Fibroblast of the aortic adventitia (primary cell): ENCODE measurements at regions not wholly inside any gene's neighbourhood (a gene's known extent, or its start where the extent isn't known, plus 50 kb on each side); places are given as distances from the start of the nearest gene placed in this dataset.

Source experiments
- DNase-seq: peaks from one replicate; pipeline ENCODE4 v3.0.0-alpha.2; 2010; ENCODE audit warnings: low read depth
- H3K4me3 ChIP-seq: 2 replicates; pipeline ENCODE4 v1.5.1; 2011; ENCODE audit warnings: low read depth, mild to moderate bottlenecking, control low read depth, low read length, moderate library complexity
- CTCF ChIP-seq: IDR thresholded peaks from 2 replicates; pipeline ENCODE4 v1.5.1; 2011; ENCODE audit warnings: mild to moderate bottlenecking, low read length, control low read depth, inconsistent platforms; ENCODE audit not compliant: insufficient read depth

GRCh38 chr3:167899093-167899492 is 163.6 kb downstream of the SERPINI1 start:
- TF ChIP-seq CTCF = no peak
- DNase-seq = no peak
- no peak overlapping the region for H3K4me3 ChIP-seq

DNA sequence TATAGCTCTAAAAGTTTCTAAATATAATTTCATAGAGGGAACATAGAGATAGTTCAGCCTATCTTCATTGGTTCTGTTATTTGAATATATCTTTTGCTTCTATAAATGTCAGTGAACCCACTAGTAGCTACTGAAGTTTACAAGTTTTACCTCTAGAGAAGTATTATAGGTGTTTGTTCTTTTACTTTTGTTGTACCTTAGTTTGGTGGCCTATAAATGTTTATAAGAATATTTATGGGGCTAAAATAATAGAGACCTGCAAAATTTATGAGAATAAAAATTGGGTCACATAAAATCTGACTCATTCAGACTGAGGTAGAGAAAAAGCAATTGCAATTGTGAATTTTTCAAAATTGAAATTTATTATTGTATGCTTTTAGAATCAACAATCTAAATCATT is 162.6 kb downstream of the SERPINI1 start:
- no peak for DNase-seq
- TF ChIP-seq CTCF = no peak
- H3K4me3 ChIP-seq = no peak overlapping the region

GRCh38 chr3:167895684-167896083 is 160.2 kb downstream of the SERPINI1 start:
- no peak overlapping the region for H3K4me3 ChIP-seq
- no peak for DNase-seq
- no peak for TF ChIP-seq CTCF

DNA sequence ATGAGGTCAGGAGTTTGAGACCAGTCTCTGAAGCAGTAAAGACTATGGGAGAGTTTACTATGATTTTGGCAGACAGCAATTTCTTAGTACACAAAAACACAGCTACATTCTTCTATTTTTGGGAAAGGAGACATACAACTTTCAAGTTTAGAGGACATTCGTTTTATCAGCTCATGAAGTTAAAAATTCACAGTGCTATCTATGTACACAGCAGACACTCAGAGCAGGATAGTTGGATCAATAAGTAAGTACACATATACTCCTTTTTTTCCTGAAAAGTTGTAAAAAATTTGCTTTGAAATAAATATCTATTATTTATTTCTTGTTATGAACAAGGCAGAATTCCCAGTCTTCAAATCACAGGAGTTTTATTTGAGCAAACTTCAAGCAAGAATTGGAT is 159.7 kb downstream of the SERPINI1 start:
- DNase-seq = no peak
- TF ChIP-seq CTCF = no peak
- H3K4me3 ChIP-seq = no peak overlapping the region

DNA sequence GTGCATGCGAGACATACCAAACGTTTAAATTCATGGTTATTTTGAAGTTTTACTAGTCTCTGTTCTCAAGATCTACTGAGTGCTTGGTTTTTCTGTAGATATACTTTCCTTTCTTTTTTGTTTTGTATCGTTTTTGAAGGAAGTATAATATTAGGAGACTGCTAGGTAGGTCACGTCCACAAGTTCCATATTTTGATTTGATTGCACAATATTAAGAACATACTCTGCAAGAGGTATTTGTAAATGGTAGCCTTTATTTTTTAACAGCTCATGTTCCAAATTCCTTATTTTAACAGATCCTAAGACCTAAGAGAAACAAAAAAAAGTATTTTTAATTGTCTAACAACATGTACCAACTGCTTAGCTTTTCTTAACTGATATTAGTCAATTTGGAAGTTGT is 156.7 kb downstream of the SERPINI1 start:
- H3K4me3 ChIP-seq = no peak overlapping the region
- DNase-seq = no peak
- TF ChIP-seq CTCF = no peak

DNA sequence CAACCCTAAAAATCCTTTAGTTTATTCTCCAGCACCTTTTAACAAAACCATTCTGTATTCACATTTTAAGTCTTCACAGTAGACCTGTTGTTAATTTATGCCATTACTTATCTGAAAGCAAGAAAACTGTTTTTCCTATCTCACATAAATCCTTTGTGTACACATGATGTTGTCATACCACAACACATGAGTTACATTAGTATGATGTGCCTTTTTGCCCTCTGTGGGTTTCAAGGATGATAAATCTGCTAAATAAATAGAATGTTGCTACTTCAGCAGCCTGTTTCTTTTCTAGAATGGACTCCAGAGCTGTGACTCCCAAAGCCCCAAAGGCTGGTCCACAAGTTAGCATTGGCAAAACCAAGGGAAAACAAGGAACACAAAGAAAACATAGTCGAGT is 151.6 kb downstream of the SERPINI1 start:
- no peak for TF ChIP-seq CTCF
- H3K4me3 ChIP-seq = no peak overlapping the region
- peak; percentile 44 for DNase-seq

GRCh38 chr3:167886690-167887089 is 151.2 kb downstream of the SERPINI1 start:
- DNase-seq = peak; percentile 35
- no peak overlapping the region for H3K4me3 ChIP-seq
- TF ChIP-seq CTCF = no peak
